ENCODE measurements at regions not wholly inside any gene's neighbourhood (a gene's known extent, or its start where the extent isn't known, plus 50 kb on each side); places are given as distances from the start of the nearest gene placed in this dataset.

- no peak for TF ChIP-seq SP1 (IDR thresholded peaks at IDR 0.05; ENCODE audit: low read depth, low read length)
- no peak for TF ChIP-seq USF2 (IDR thresholded peaks at IDR 0.05; ENCODE audit: borderline replicate concordance, low read depth, low read length)
- TF ChIP-seq PKNOX1 (IDR thresholded peaks at IDR 0.05), result no peak
- TF ChIP-seq USF1 (IDR thresholded peaks at IDR 0.05; ENCODE audit: borderline replicate concordance, extremely low read length, insufficient read depth, low read depth, low read length), result no peak
- no peak for TF ChIP-seq PBX3 (IDR thresholded peaks at IDR 0.05; ENCODE audit: insufficient replicate concordance, low read depth, low read length)
- TF ChIP-seq SUZ12 (IDR thresholded peaks at IDR 0.05; ENCODE audit: unreplicated experiment), result no peak
Observed at GRCh38 chr5:82749461-82749820, 327.8 kb downstream of the TMEM167A start (continued).

GRCh38 chr5:82748688-82749460 is 328.3 kb downstream of the TMEM167A start:
- intact Hi-C loops (cut with micrococcal nuclease; ENCODE audit: unreplicated experiment), result no loop called here
- SMC1A ChIA-PET (ENCODE audit: uncharacterized antibody, unreplicated experiment), result interaction anchor here (0.5 kb wide), 1 partner anchor 1507 kb away, joined by 4 read pairs; no protein-coding TSS in a partner anchor
- Histone ChIP-seq H3K4me2 (ENCODE audit: control insufficient read depth, insufficient read depth) (no peak overlapping the region), H2AFZ (ENCODE audit: control insufficient read depth, low read depth, low read length) (no peak overlapping the region), H3K4me1 (ENCODE audit: control insufficient read depth, insufficient read depth, low read length) (no peaks in the 10 kb centered on the region), H3K27ac (ENCODE audit: control insufficient read depth, insufficient read depth) (no peak overlapping the region), H3K9me3 (replicated peaks; ENCODE audit: control insufficient read depth, insufficient read depth, low read length) (no peaks in the 10 kb centered on the region; the same call in 2 of the 3 replicates), H3K4me3 (no peak overlapping the region), H4K20me1 (ENCODE audit: control insufficient read depth, insufficient read depth) (no peaks in the 10 kb centered on the region), H3K36me3 (ENCODE audit: control insufficient read depth in 2 of 2, insufficient read depth in 2 of 2, low read length in 1 of 2) (no peaks in the 10 kb centered on the region), H3K27me3 (replicated peaks in 1 of 2; ENCODE audit: control insufficient read depth in 2 of 2, insufficient read depth in 2 of 2, low read length in 1 of 2) (no peaks in the 10 kb centered on the region), H3K9ac (ENCODE audit: control insufficient read depth, insufficient read depth, low read length) (no peak overlapping the region), H3K79me2 (ENCODE audit: control insufficient read depth, insufficient read depth, low read length) (no peaks in the 10 kb centered on the region)
- ATAC-seq, result no peak
- POLR2A ChIA-PET, result no interaction called here
- RAD21 ChIA-PET (ENCODE audit: unreplicated experiment), result no interaction called here
- no peak for DNase-seq (ENCODE audit: low read depth, low spot score)
- WGBS (ENCODE audit: insufficient coverage, insufficient replicate concordance, low lambda C conversion rate, missing lambda C conversion rate), result 23% methylated on average over 8 of the region's 8 CpGs
- no peak for FAIRE-seq
- in situ Hi-C loops (cut with MboI), result no loop called here
- CTCF ChIA-PET, result no interaction called here
- BruUV-seq (replicated peaks), result no TSS peak
- TF ChIP-seq CHD2 (IDR thresholded peaks at IDR 0.05; ENCODE audit: borderline replicate concordance, low read depth, low read length), result no peak
- no peak for TF ChIP-seq ZZZ3 (IDR thresholded peaks at IDR 0.05; ENCODE audit: control insufficient read depth, insufficient read length, low read depth)
- no peak for TF ChIP-seq SREBF2 (IDR thresholded peaks at IDR 0.05; ENCODE audit: low read length)
- TF ChIP-seq ATF7 (IDR thresholded peaks at IDR 0.05; ENCODE audit: low read depth), result no peak
- no peak for TF ChIP-seq RB1 (IDR thresholded peaks at IDR 0.05; ENCODE audit: borderline replicate concordance)
- TF ChIP-seq BACH1 (IDR thresholded peaks at IDR 0.05; ENCODE audit: borderline replicate concordance), result no peak
- TF ChIP-seq EGR1 (IDR thresholded peaks at IDR 0.05; ENCODE audit: borderline replicate concordance in 1 of 2, low read depth in 2 of 2, low read length in 2 of 2), result no peak
- no peak for TF ChIP-seq MLLT1 (IDR thresholded peaks at IDR 0.05)
- TF ChIP-seq CBX3 (IDR thresholded peaks at IDR 0.05; ENCODE audit: borderline replicate concordance, low read depth), result no peak

Data from GM12878 (cell line).